Nucleus accumbens (tissue), 56 donors: ENCODE measurements at regions not wholly inside any gene's neighbourhood (a gene's known extent, or its start where the extent isn't known, plus 50 kb on each side); places are given as distances from the start of the nearest gene placed in this dataset.
A peak's percentile ranks its signal among the peaks of the same experiment; 100 is the strongest.
"Not testable (repeated sequence)": the region's sequence is repeated elsewhere in the genome, so short reads cannot be mapped to it uniquely, and the experiment has no call there.

Experiments
- DNase-seq, 56 donors: peaks; one replicate each; lab custom pipeline; 2025; lab: John Stamatoyannopoulos, UW

DNA sequence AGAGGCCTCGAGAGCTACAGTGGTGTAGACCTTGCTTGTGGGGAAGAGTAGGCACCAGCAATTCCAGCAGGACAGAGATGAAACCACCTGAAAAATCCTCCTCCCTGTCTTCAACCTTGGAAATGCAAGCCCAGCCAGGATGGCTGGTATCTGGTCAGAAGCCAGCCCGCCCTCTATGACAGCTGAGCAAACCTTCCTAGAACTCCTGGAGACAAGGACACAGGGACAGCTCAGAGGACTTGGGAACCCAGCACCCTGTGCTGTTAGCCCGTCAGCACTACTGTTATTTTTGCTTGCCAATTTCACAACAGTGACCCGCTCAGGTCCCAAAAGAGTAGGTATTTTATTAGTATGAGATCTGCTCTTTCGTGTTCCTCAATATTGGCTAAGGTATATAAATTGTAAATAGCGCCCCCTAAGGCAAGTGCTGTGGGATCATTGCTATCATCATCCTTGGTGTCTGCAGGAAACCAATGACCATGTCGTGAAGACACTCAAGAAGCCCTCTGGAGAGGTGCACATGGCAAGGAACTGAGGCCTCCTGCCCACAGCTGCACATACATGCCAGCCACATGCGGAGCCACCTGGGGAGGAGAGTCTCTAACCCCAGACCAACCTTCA is 156.5 kb upstream of the CHST15 start:
- DNase-seq: no peak

DNA sequence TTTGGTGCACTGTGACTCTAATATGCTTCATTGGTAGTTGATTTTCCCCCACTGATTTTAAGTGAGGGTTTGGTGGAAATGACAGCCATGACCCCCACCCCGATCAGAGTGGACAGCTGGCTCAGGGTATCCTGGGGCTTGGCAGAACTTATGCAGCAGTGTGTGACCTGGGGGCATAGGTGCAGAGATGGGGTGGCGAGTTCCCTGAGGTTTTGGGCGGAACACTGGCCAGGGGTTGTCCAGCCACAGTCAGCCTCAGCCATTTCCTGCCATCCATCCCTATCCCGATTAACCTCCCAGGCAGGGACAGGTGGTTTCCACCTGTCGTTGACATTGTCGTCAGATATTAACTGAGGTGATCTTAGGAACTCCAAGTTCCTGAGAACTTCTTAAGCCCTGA is 155.8 kb upstream of the CHST15 start:
- DNase-seq: no peak

DNA sequence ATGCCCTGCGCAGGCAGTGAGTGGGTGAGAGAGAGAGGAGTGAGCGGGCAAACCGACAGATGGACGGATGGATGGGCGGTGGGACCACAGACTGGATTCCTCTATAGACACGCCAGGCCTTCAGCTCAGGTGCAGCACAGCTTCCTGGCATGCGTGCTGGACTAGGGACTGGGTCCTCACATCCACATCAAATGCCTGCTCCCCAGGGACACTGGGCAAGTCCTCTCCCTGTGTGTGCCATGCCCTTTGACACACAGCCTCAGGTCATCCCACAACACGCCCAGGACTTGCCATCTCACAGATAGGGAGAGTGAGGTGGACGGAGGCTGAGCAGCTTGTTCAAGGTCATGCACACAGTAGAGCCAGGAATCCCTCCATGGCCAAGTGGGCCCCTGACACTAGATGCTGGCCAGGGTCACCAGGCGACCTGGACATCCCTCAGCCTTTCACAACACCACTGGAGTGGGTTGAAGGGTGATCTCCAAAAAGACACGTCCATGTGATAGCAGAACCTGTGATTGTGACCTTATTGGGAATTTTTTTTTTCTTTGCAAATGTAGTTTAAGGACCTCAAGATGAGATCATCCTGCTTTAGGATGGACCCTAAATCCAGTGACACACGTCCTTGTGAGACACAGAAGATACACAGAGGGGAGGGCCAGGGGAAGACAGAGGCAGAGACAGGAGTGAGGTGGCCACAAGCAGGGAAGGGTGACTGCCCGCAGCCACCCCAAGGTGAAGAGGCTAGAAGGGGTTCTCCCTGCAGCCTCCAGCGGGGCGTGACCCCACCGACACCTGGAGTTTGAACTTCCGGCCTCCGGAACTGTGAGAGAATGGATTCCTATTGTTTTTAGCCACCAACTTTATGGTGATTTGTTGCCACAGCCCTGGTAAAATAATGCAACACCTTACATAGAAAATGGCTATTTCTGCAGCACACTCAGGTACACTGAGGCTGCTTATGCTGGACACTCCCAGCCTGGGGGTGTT is 155.0 kb upstream of the CHST15 start:
- no peak for DNase-seq

DNA sequence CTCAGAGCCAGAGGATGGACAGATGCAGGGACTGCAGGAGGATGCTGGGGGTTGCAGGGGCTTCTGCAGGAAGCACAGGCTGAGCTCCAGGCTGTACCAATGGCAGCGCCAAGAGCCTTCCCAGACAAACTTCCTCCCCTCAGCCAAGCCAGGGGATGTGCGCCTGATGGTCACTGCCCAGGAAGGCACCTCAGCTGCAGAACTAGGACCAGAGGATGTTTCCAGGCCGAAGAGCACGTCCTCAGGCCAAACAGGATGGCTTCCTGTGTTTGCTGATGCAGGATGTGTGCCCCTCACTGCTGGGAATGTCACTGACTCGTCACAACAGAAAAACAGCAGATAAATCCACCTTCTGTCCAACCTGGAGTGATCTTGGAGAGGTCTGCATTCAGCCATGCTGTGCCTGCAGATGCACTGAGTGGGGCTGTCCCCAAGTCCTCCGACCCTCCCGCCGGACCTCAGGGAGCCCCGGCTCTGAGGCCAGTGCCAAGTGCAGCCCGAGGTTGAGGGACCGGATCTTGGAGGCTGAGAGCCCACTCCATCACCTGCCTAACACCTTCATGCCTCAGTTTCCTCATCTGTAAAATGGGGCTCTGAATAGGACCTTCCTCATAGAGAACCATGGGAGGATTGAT is 152.5 kb upstream of the CHST15 start:
- no peak for DNase-seq

DNA sequence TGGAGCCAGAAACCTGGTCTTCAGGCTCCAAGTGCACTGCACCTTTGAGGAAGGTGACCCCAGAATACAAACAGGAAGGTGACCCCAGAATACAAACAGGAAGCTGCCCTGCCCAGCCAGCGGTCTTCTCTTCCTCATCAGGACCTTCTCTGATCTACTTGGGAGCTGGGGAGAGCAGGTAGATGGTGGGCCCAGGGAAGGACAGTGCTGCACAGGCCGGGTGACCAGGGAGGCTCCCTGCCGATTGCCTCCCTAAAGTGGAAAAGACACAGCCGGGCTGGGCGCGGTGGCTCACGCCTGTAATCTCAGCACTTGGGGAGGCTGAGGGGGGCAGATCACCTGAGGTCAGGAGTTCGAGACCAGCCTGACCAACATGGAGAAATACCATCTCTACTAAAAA is 151.8 kb upstream of the CHST15 start:
- DNase-seq: no peak

DNA sequence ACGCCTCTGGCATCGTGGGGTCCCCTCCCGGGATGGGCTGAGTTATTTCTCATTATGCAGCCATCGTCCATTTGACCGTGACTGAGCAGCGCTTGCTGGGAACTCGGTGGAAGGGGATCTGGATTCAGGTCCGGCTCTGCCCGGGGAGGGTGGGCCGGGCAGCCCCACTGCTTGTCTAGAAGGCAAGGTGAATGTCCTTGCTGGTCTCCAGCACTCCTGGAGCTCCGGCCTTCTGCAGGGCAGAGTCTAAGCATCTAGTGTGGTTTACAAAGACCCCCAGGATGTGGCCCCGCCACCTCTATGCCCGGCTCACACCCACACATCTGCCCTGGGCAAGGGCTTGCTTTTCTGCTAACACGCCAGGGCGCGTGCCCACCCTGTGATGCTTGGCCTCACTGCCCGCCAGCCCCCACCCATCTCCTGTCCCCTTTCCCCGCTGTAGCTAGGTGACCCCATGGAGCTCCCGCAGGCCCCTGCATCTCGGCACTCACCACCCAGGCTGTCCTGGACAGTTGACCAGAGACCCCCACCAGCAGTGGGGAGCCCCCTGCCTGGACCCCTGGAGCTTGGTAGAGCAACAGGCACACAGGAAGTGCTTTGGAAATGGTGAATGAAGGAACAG is 151.0 kb upstream of the CHST15 start:
- DNase-seq: no peak

DNA sequence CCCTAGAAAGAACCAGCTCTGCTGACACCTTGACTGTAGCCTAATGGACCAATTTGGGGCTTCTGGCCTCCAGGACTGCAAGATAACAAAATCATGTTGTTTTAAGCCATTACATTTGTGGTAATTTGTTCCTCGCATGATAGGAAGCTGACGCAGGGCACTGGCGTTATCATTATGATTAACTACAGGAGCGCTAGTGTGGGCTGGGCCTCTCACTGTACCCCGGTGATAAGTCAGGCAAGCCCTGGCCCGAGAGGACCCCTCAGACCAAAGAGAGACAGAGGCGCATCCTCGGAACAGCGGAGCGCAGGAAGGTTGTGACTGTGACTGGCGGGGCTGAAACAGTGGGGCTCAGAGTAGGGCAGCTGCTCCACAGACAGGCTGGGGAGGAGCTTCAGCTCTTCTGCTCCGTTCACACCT is 150.3 kb upstream of the CHST15 start:
- no peak for DNase-seq

DNA sequence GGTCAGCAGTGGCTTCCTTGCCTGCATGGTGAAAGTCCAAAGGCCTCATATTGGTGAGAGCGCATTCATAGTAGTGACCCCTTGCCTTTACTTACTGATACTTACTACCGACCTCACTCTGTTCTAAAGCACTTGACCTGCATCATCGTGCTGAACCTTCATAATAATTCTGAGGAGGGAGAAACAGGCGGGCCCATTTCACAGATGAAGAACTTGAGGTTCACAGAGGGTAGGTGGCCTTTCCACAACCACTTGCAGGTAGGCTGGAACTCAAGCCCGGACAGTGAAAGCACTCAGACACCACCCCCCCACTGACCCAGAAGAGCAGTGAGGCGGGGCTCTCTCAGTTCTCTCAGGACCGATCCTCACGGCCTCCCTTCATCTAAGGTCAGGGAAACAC is 149.4 kb upstream of the CHST15 start:
- no peak for DNase-seq

DNA sequence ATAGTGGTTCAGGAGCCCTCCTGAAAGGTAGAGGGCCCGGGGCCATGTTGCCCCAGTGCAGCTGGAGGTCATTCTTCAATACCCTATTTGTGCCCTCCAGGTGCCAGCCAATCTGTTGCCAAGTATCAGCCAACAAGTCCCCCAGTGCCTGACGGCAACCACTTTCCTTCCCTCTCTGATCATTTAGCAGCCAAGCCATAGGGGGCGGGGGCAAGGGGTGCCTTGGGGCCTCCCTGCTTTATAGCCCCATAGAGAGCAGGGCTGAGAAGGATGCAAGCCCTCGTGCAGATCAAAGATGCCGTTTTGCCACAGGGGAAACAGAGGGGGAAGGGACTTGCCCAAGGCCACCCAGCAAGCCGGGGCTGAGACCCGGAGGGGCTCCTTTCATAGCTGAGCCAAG is 149.0 kb upstream of the CHST15 start:
- no peak for DNase-seq

DNA sequence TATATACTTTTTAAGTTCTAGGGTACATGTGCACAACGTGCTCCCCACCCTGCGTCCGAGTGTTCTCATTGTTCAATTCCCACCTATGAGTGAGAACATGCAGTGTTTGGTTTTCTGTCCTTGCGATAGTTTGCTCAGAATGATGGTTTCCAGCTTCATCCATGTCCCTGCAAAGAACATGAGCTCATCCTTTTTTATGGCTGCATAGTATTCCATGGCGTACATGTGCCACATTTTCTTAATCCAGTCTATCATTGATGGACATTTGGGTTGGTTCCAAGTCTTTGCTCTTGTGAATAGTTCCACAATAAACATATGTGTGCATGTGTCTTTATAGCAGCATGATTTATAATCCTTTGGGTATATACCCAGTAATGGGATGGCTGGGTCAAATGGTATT is 148.1 kb upstream of the CHST15 start:
- not testable (repeated sequence) for DNase-seq

DNA sequence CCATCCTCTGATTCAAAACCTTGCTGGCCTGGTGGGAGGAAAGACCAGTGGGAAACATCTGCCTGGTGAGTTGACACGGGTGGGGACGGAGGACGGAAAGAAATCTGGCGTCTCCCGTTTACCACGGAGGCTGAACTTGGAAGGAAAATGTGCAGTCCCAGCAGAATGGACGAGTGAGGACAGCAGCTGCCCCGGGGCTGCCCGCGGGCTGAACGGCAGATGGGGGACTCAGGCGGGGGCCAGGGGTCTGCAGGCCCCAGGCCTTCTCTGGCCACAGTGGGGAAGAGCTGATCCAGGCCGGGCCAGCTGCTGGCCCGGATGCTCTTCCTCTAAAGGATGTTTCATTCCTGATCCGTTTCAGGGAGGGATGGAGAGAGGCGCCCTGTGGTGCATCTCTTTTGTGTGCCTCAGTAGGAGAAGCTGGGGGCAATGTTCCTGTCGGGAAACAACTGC is 147.5 kb upstream of the CHST15 start:
- DNase-seq: no peak

DNA sequence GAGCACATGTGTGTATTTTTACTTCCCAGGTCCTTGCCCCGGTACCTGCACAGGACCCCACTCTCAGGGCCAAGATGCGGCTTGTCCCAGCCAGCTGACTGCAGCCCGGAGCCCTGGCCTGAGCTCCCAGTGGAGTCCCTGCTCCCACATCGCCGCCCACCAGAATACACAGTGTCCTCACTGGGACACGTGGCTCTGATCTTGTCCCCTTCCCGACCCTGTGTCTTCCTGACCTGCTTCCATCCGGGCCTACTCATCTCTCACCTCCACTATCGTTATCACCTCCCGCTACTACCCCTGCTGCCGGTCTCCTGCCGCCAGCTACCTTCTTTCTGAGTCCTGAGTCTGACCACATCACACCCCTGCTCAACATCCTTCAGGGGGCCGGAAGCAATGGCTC is 146.3 kb upstream of the CHST15 start:
- no peak for DNase-seq

DNA sequence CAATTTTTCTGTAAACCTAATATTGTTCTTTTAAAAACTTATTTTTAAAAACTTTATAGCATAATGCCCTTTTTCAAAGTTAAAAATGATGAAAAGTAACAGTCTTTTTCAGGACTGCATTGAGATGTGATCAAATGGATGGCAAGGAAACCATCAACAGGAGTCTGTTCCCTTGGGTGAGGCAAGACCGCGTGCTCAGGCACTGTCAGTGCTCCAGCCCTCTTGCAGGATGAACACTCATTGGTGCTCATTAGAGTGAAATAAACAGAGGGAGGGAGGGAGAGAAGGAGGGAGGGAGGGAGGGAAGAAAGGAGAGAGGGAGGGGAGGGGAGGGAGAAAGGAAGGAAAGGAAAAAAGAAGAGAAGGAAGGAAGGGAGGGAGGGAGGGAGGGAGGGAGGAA is 145.7 kb upstream of the CHST15 start:
- DNase-seq: no peak

DNA sequence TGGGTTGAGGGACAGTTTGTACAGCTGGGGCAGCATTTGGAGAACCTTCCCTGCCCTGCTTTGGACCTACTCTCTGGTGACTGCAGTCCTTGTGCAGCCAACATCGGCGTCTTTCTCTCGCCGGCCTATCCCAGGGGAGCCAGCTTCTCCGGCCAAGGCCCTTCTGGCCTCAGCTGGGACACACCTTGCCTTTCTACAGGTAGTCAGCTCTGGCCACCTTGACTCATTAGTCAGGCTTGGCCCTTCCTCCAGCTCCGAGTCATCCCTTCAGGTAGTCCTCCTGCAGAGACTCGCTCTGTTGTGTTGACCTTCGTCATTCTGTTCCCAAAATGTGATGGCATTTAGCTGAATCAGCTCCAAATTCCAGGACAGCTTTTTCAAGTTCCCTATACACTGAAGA is 145.0 kb upstream of the CHST15 start:
- no peak for DNase-seq

DNA sequence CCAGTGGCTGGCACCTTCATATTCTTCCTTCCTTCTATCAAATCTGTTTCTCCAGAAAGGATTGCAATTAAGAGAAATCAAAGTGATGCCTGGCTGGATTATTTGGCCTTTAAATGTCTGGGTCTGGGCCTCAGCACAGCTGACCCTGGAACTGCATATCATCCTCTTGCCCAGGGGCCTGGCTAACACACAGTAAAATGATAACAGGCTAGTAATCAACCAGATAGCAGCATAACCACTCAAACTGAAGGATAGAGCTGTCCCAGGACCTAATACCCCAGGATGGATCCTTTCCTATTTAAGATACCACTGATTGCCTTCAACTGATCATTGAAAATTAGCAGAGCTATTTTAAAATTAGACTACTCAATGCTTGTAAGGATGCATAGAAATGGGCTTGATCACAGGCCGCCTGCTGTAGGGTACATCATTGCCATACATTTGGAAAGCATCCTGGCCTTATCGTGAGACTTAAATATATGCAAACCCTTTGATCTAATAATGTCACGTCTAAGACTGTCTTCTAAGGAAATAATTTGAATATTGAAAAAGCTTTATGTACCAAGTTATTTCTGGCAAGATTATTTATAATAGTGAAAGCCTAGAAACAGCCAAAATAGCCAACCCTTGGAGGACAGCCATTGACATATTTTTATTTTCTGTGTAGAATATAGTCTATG is 144.0 kb upstream of the CHST15 start:
- no peak for DNase-seq

DNA sequence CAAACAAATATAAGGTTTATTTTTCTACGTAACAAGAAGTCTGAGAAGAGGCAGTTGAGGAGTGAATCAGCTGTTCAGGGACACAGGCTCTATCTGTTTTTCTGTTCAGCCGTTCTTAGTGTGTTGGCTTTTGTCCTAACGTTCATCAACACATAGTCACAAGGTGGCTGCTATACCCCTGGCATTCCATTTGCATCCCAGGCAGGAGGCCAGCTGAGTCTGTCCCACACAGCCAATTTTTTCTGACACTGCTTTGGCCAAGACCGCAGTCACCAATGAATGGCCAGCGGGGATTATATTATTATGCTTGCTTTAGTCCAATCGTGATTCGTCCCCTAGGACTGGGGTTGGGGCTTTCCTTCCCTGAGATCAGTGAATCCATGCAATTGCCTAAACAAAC is 143.4 kb upstream of the CHST15 start:
- peak in 1 of 56 donors; percentile 3 for DNase-seq

DNA sequence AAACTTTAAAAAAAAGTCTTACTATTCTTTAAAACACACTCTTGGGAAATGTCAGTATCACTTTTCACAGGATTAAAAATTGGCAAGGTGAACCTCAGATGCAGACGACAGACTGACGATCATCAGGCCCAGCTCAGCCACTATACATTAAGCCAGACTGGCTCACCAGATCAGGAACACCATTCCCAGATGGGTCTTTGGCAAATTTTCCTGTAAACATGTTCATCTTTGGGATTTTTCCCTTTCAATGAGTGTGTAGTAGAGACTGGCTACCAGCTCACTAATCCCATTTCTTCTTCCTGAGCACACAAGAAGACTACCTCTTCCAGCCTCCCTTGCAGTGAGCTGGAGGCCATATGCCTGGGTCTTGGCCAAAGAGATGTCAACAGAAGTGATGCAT is 142.7 kb upstream of the CHST15 start:
- DNase-seq: no peak

DNA sequence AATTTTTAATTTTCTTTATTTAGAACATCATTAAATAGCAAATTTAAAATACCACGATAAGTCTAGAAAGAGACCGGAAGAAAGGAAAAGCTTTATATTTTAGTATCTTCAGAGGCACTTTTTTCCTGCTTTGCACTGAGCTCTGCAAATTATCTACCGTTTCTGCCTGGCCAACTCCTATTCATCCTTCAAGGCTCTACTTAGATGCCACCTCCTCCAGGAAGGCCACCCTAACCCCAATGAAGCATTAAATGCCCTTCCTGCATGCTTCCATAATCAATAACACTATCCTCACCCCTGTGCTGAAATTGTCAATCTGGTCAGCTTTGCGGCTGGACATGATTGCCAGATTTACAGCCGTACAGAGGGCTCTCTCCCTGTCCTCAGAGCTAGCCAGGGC is 141.8 kb upstream of the CHST15 start:
- DNase-seq: no peak

DNA sequence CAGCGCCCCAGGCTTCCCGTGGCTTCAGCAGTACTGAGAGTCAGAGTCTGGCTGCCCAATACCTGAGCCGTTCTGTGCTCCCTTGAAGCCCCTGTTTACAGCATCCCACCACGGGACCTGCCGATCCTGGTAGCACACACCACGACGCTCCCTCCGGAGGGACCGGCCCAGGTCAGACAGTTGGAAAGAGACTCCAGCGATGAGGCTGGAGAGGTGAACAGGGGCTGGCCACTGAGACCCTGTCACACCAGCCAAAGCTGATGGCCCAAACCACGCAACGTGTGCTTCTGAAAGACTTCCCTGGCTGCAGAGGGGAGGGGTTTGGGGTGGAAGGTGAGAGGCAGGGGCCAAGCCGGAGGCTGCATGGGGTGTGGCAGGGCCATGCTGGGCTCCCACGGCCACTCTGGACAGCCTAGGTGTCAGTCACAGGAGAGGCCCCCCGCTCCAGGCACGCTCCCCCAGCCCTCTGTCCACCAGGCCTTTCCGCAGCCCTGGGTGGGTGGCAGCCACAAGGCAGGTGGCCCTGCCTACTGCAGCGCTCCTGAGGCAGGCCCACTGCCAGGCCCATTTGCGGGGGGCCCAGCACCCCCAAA is 140.2 kb upstream of the CHST15 start:
- DNase-seq: no peak
